Ammon's horn (tissue), 1 donor: ENCODE measurements at regions not wholly inside any gene's neighbourhood (a gene's known extent, or its start where the extent isn't known, plus 50 kb on each side); places are given as distances from the start of the nearest gene placed in this dataset.
"Not testable (repeated sequence)": the region's sequence is repeated elsewhere in the genome, so short reads cannot be mapped to it uniquely, and the experiment has no call there.

Source experiments
- DNase-seq: peaks from one replicate; pipeline ENCODE4 v3.0.0-alpha.2; 2016; ENCODE audit warnings: low spot score

- DNase-seq: no peak
Measured at GRCh38 chrX:112368371-112368770, 285.8 kb upstream of the TRPC5 start.

- DNase-seq: no peak
Measured at GRCh38 chrX:112367065-112367464, 284.5 kb upstream of the TRPC5 start.

DNA sequence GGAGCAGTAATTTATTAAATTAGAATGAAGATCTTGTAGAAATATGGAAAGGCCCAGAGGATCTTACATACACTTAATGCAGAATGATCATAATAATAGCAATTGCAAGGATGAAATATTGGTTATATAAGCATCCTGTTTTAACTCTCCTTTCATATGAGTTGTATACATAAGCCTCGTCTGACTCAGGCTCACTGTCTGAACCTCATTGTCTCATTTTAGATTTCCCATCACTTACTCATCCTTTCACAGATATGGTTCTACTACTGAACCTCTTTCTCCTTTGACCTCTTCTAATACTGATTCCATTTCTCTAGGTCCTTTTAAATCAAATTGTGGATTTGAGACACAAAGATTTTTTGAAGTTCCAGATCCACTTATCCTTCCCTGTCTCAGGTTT is 277.3 kb upstream of the TRPC5 start:
- DNase-seq: no peak

DNA sequence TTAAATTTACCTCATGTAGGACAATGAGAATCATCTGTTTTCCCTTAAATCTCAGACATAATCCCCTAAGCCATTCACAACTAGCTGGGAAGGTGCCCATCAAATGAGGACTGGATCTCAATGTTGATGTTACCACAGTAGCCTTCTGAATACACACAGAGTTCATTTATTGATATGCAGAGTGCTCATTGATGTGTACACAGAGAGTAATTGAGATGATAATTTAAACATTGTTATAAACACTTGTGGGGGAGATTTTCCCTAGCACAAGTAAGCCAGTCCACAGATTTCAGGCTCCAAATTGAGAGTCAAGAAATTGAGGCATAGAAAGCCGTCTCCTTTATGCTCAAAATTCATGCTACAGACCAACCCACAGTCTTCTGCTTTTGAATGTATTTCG is 273.4 kb upstream of the TRPC5 start:
- no peak for DNase-seq

DNA sequence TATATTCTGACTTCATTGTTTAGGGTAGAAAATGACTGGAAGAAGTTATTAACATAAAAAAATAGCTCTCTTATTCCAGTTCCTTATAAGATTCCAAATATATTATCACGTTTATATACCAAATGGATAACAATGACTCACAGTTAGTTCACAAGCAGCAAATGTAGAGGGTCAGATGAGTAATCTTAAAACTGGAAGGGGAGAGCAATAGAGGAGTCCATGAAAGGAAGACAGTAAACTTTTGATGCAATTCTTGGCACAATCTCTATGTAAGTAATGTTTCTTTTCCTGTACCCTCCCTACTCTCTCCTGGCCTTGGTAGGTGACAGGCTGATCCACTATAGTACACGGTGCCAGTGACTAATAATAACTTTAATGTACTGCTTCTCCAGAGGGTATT is 259.0 kb upstream of the TRPC5 start:
- no peak for DNase-seq

- DNase-seq: no peak
Measured at GRCh38 chrX:112313201-112313600, 230.6 kb upstream of the TRPC5 start.

GRCh38 chrX:112306027-112306426 is 223.5 kb upstream of the TRPC5 start:
- DNase-seq: no peak

- DNase-seq: no peak
Measured at GRCh38 chrX:112279940-112280339, 197.4 kb upstream of the TRPC5 start.

- no peak for DNase-seq
Measured at GRCh38 chrX:112270991-112271390, 188.4 kb upstream of the TRPC5 start.

DNA sequence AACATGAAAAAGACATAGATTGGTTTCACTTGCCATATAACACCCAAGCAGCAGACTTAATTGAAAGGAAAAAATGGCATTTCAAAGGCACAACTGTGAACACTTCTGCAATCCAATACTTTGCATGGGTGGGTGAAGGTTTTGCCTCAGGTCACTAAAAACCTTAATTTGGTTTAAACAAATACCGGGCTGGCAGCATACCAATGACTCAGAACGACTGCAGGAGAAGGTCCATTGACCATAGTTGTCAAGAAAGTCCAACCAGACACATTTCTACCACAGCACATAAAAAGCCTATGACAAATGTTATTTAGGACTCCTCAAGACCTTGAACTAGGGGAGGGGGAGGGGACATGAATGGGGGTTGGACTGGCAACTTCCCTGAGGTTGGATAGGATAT is 183.6 kb upstream of the TRPC5 start:
- no peak for DNase-seq

GRCh38 chrX:112259375-112259774 is 176.8 kb upstream of the TRPC5 start:
- DNase-seq: no peak

GRCh38 chrX:112254896-112255295 is 172.3 kb upstream of the TRPC5 start:
- DNase-seq: no peak

DNA sequence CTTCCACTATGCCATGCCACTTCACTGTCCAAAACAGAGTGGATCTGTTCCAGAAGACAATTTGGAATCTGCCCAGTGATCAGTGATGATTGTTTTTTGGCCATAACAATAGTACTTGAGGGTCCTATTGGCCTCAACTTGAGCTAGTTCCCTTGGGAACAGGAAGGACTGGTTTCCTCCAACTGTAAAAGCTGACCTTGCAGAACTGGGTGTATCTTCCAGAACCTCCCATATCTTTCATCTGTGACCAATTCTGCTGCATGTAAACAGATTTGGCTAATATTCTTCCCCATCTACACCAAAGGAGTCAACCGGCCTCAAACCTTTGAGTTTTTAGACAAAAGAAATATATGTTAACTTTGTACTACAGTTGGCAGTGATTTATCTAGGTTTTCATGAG is 165.1 kb upstream of the TRPC5 start:
- no peak for DNase-seq

DNA sequence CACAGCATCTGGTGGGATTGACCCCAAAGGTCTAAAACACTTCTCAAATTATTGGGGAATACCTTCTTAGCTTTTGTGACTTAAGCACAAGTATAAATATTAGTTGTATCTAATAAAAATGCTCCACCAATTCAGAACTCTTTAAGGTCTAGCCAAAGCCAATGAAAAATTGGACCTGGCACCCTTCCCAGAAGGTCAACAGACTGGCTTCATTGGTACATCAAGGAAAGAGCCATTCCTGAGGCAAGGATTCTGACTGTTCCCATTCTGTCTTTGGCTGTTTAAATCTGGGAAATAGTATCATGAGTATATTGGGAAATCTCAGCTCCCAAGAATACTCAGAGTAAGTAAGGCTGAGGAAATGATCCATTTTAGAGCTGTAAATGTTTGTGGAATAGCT is 153.0 kb upstream of the TRPC5 start:
- no peak for DNase-seq

- DNase-seq: no peak
Measured at GRCh38 chrX:112233164-112233563, 150.6 kb upstream of the TRPC5 start.

- DNase-seq: not testable (repeated sequence)
Measured at GRCh38 chrX:112226795-112227194, 144.2 kb upstream of the TRPC5 start.

- DNase-seq: no peak
Measured at GRCh38 chrX:112223391-112223790, 140.8 kb upstream of the TRPC5 start.

GRCh38 chrX:112218388-112218787 is 135.8 kb upstream of the TRPC5 start:
- DNase-seq: no peak

GRCh38 chrX:112211459-112211858 is 128.9 kb upstream of the TRPC5 start:
- no peak for DNase-seq

- DNase-seq: no peak
Measured at GRCh38 chrX:112197840-112198239, 115.3 kb upstream of the TRPC5 start.

GRCh38 chrX:112190646-112191045 is 108.1 kb upstream of the TRPC5 start:
- no peak for DNase-seq

DNA sequence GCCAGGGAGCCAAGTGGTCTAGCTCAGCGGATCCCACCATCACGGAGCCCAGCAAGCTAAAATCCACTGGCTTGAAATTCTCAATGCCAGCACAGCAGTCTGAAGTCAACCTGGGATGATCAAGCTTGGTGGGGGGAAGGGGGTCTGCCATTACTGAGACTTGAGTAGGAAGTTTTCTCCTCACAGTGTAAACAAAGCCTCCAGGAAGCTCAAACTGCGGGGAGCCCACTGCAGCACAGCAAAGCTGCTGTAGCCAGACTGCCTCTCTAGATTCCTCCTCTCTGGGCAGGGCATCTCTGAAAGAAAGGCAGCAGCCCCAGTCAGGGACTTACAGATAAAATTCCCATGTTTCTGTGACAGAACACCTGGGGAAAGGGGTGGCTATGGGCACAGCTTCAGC is 98.8 kb upstream of the TRPC5 start:
- DNase-seq: not testable (repeated sequence)

DNA sequence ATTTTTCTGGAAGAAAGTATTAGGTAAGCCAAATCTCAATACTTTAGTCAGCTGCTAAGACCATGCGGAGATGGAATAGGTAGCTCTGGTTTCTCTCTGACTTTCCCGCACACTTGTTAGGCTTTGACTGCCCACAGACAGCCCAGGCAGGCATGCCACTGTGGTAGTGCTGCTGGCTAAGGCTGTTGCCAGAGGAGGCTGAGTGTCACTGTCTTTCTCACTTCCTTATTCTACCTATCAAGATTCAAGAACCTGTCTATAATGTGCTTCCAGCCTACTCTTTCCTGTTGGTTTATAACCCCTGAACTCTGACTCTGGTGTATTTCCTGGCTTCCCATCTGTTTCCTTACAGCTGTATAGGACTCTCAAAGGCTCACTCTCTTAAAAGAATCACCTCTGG is 81.8 kb upstream of the TRPC5 start:
- no peak for DNase-seq

DNA sequence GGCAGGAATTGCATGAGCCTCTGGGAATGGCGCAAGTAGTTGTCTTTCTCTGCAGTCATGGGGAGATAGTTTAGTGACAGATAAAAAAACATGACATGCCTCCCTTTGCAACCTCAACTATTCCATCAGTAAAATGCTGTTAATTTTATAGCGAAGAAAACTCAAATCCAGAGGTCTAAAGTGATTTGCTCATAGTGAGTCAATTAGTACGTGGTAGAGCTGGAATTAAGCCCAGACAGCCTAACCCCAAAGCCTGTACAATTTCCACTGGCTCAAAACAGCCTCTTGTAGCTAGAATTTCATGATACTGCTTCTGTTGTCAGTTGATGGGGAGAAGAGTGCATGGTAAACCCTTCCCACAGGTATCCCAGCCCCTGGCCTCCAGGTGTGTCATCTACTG is 81.3 kb upstream of the TRPC5 start:
- DNase-seq: no peak

GRCh38 chrX:112148397-112148796 is 65.8 kb upstream of the TRPC5 start:
- no peak for DNase-seq
